GM12892 (cell line): ENCODE measurements at regions not wholly inside any gene's neighbourhood (a gene's known extent, or its start where the extent isn't known, plus 50 kb on each side); places are given as distances from the start of the nearest gene placed in this dataset.

Experiments used
- DNase-seq: peaks from one replicate; pipeline ENCODE4 v3.0.0; 2011; ENCODE audit not compliant: insufficient read length
- FAIRE-seq: peaks from 2 replicates; lab custom pipeline; 2011; peaks lifted over from hg19 to GRCh38; lab: Jason Lieb, UNC
- POLR2A ChIP-seq: IDR thresholded peaks from 2 replicates; pipeline ENCODE4 v1.6.1; 2011; ENCODE audit warnings: low read depth, low read length, control low read depth
- POLR2AphosphoS5 ChIP-seq: IDR thresholded peaks from 2 replicates; pipeline ENCODE4 v1.6.1; 2011; ENCODE audit warnings: low read depth, low read length, control low read depth
- TAF1 ChIP-seq: IDR thresholded peaks from 2 replicates; pipeline ENCODE4 v1.6.1; 2011; ENCODE audit warnings: low read depth, mild to moderate bottlenecking, control low read depth, low read length, borderline replicate concordance

DNA sequence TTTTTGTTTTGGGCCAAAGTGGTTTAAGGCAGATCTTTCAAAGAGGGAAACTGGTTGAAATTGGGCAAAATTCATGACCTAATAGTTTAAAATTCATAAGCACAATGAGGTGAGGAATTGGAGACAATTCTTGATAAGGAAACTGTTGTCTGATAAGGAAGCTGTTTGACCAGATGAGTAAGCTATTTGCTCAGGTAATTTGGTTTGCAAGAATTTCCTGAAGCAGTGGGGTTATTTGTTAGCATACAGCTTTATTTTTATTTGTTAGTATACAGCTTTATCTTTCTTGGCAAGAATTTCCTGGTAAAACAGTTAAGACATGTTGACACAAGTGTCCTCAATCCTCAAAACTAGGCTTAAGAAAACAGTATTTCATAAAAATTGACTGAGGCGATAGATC, 559.0 kb downstream of the GALC start:
- TF ChIP-seq POLR2AphosphoS5 (no peak), TAF1 (no peak), POLR2A (no peak)
- no peak for FAIRE-seq
- no peak for DNase-seq

DNA sequence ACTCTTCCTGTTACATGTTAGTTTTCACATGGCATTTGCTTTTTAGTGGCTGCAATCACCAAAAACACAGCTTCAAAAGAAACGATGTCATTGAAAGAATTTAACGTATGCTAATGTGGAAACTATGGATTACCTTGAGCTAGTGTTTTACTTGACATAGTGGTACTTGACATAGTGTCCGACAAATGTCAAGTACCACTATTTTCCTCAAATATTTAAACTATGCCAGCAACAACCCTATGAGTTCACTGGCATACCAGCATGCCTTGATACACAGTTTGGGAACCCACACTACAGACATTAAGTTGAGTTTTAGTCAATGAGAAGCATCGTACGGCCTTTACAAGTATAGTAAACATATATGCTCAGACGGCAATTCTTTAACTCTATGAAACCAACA, 560.3 kb downstream of the GALC start:
- no peak for FAIRE-seq
- no peak for DNase-seq
- TF ChIP-seq TAF1 = no peak
- TF ChIP-seq POLR2AphosphoS5 = no peak
- no peak for TF ChIP-seq POLR2A

DNA sequence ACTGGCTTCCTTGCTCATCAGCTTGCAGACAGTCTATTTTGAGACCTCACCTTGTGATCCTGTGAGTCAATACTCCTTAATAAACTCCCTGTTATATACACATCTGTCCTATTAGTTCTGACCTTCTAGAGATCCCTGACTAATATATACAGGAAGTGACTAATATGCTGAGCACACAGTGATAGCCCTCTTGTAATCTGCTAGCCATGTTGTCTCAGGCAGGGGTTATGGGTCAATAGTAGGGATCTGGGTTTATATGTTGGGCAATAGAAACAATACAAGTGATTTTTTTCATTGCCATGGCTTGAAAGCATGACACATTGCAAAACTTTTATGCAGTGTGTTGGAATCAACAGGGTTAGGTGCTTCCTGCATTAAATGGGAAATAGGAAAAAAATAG, 562.2 kb downstream of the GALC start:
- no peak for DNase-seq
- FAIRE-seq = no peak
- TF ChIP-seq TAF1 (no peak), POLR2A (no peak), POLR2AphosphoS5 (no peak)

DNA sequence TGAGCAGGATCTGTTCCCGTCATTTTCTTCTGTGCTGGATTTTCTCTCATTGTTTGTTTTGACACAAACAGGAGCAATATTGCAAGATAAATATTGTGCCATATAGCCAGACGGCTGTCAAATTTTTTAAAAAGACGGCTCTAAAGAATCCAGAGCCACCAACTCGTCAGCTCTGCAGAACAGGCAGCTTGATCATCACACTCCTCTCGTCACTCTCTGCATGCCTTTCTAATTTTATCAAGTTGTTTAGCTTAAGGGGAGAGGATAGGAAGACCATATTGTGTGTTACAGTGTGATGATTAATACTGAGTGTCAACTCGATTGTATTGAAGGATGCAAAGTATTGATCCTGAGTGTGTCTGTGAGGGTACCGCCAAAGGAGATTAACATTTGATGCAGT, 562.8 kb downstream of the GALC start:
- TF ChIP-seq POLR2A = no peak
- no peak for TF ChIP-seq POLR2AphosphoS5
- TF ChIP-seq TAF1 = no peak
- DNase-seq = no peak
- no peak for FAIRE-seq

DNA sequence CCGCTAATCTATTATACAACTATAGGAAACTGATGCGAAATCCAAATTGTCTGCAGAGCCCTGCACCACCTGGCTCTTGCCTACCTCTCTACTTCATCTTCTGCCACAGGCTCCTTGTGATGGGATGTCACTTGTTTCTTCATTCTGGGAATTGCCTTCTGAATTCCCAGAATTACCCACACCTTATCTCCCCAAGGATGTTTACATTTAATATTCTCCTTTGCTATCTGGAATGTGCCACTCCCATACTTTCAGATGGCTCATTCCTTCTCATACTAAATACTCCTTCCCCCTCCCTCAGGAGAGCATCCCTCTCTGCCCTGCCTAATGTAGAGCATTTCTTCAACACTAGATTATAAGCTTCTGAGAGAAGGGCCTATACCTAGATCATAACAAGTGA, 573.1 kb downstream of the GALC start:
- DNase-seq (no peak), FAIRE-seq (no peak)
- TF ChIP-seq POLR2A = no peak
- TF ChIP-seq POLR2AphosphoS5 = no peak
- TF ChIP-seq TAF1 = no peak

DNA sequence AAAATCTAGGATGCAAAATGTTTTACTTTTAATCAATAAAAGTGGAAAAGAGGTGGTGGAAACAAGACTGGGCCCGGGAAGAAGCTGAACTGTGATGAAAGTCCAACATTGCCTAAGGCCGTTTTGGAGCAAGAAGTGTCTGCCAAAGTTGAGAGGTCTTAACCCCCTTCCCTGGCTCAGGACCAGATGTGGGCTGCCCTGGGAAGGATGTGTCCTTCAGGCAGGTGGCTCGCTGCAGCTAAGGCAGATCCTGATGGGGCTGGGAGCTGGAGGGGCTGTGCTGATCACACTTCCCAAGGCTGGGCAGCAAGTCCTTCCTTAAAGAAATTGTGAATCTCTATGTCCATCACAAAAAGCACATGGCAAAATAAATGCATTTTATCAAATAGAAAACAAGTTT, 581.6 kb downstream of the GALC start:
- TF ChIP-seq POLR2A = no peak
- TF ChIP-seq POLR2AphosphoS5 = no peak
- TF ChIP-seq TAF1 = no peak
- FAIRE-seq = no peak
- DNase-seq = no peak

DNA sequence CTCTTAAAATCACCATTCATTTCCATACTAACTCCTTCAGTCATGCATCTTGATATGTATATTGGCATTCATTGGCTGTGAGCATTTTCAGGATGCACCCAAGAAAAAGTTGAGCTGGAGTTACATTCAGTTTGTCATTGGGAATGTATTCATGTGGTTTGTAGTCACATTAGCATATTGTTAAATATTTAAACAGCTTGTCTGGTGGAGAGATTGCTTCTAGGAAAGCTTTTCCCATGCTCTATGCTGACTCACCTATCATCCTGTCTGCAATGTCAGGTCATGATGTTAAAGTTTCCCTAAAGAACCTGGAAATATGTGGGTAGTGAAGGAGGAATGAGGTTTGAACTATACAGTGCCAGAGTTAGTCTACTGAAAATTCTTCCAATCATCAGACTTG, 583.6 kb downstream of the GALC start:
- FAIRE-seq = no peak
- DNase-seq = no peak
- no peak for TF ChIP-seq TAF1
- TF ChIP-seq POLR2A = no peak
- TF ChIP-seq POLR2AphosphoS5 = no peak

DNA sequence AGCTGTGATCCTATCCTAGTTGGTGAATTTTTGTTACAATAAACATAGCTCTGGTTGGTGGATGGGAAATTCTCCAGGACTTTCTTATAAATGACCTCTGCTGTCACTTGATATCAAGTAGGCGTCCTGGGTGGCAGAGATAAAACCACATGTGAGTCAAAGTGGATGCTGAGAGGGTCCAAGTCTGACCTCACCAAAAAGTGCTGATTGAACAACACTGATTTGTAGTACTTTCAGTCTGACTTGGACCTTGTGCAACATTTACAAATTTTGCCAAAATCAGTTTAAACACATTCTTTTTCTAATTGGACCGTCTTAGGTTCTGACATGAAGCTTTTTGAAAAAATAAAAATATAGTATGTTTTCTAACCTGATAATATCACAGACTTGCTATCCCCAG, 585.6 kb downstream of the GALC start:
- TF ChIP-seq POLR2AphosphoS5 = no peak
- no peak for TF ChIP-seq POLR2A
- TF ChIP-seq TAF1 = no peak
- FAIRE-seq (no peak), DNase-seq (no peak)

DNA sequence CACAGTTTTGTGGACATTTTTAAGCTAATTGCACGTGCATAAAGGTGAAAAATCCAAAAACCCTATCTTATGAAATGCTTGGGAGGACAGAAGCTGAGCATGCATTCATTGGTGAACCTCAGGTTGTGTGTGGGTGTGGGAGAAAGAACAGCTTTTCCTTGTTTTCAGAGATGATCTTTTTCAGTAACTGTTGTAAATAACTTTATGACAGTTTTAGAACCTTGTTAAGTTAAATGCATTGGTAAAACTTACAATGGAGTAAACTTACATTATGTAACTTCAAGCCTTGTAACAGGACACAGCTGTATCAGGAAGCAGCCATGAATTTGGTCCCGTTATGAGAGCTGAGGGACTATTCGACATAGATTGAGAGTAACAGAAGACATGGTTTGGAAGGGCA, 587.4 kb downstream of the GALC start:
- TF ChIP-seq TAF1 = no peak
- TF ChIP-seq POLR2AphosphoS5 = no peak
- no peak for TF ChIP-seq POLR2A
- FAIRE-seq = no peak
- DNase-seq = no peak

DNA sequence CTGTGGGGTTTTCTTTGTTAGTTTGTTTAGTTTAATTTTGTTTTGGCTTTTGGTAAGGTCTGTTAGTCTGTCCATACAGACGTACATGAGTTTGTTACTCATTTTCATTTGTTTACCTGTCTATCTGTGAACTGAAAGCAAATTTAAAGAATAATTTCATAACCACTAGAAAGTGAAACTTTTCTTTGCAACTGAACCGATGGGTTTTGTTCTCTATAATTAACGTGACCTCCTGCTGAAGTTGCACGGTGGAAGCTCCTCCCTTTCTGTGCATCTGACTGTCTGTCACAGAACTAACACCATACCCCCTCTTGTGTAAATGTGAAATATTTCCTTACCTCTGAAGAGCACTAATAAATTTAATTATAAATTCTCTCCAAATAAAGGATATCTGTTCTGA, 595.5 kb downstream of the GALC start:
- no peak for DNase-seq
- FAIRE-seq = no peak
- no peak for TF ChIP-seq POLR2A
- no peak for TF ChIP-seq POLR2AphosphoS5
- no peak for TF ChIP-seq TAF1

DNA sequence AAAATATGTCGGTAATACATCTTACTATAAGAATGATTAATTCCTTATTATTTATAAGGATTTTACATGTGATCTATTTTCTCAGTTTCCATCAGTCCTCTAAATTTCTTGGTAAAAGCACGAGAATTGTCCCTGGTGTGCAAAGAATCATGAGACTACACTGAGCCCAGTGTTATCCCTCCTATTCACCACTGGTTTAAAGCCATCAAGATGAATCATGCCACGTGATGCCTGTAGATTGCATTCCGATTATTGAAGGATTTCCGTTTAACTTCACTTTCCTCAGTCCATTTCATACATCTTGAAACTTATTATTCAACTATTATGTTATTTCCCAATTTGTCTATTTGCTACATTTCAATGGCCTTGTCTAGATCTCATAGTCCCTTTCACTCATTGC, 601.9 kb downstream of the GALC start:
- DNase-seq (no peak), FAIRE-seq (no peak)
- TF ChIP-seq TAF1 (no peak), POLR2A (no peak), POLR2AphosphoS5 (no peak)

DNA sequence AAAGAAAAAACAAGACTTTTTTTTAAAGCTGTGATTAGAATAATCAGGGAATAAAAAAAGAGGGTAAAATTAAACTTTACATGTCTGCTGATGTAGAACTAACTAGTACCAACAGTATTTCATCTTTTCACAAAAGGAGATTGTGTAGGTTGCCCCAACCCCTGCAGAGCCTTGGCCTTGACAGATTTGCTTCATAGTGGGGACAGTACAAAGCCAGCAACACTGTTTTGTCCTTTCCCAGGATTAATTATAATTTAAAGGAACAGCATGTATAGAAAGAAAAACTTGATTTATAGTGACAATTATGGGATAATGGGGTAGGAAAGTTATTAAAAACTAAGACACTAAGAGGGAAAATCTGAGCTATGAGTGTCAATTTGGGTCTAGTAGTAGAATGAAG, 604.0 kb downstream of the GALC start:
- FAIRE-seq = no peak
- DNase-seq = no peak
- TF ChIP-seq POLR2AphosphoS5 = no peak
- no peak for TF ChIP-seq TAF1
- TF ChIP-seq POLR2A = no peak

DNA sequence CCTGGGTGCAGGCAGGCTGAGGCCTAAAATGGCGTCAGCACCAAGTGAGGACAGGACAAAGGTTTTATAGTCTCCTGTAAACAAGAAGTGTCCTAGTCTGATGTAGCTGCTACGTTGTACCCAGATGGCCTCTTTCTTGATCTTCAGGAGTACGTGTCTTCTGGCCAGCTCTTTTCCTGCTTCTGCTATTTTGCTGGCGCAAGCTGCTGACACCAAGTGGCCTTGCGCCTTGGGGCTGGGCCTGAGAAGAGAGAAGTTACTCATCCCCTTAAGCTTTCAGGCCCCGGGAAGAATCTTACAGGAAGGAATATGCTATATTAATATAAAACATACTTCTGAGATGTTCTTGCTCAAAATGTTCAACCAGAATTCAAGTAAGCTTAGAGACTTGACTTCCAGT, 605.2 kb downstream of the GALC start:
- TF ChIP-seq POLR2A = no peak
- no peak for TF ChIP-seq POLR2AphosphoS5
- no peak for TF ChIP-seq TAF1
- FAIRE-seq = no peak
- no peak for DNase-seq
